Keratinocyte (primary cell): ENCODE measurements at regions not wholly inside any gene's neighbourhood (a gene's known extent, or its start where the extent isn't known, plus 50 kb on each side); places are given as distances from the start of the nearest gene placed in this dataset.

Experiments
- DNase-seq: peaks from one replicate; pipeline ENCODE4 v3.0.0-alpha.2; 2011; ENCODE audit warnings: low read depth, missing footprints, low spot score
- FAIRE-seq: peaks from 2 replicates; lab custom pipeline; 2011; peaks lifted over from hg19 to GRCh38; lab: Jason Lieb, UNC
- H2AFZ ChIP-seq: 2 replicates; pipeline ENCODE4 v1.6.0; 2012; ENCODE audit warnings: low read length, control low read depth, inconsistent platforms; ENCODE audit not compliant: control insufficient read depth
- H3K27ac ChIP-seq: 2 replicates; pipeline ENCODE4 v1.5.1; 2011; ENCODE audit warnings: low read length; ENCODE audit not compliant: control insufficient read depth, insufficient read depth
- H3K27me3 ChIP-seq: 3 replicates; pipeline ENCODE4 v1.6.0; 2011; ENCODE audit warnings: low read length; ENCODE audit not compliant: control insufficient read depth, insufficient read depth; ENCODE audit errors: extremely low read depth
- H3K36me3 ChIP-seq, 2 experiments: 2 replicates in 1 of 2; 3 replicates in 1 of 2; pipeline ENCODE4 v1.5.1; 2011; ENCODE audit warnings: low read length in 2 of 2, mild to moderate bottlenecking in 1 of 2; ENCODE audit not compliant: control insufficient read depth in 2 of 2, insufficient read depth in 2 of 2; ENCODE audit errors: extremely low read depth in 1 of 2
- H3K4me1 ChIP-seq: 3 replicates; pipeline ENCODE4 v1.5.1; 2011; ENCODE audit warnings: low read length; ENCODE audit not compliant: control insufficient read depth, insufficient read depth; ENCODE audit errors: extremely low read depth
- H3K4me2 ChIP-seq: 3 replicates; pipeline ENCODE4 v1.6.0; 2011; ENCODE audit warnings: low read depth, low read length; ENCODE audit not compliant: control insufficient read depth, insufficient read depth; ENCODE audit errors: extremely low read depth
- H3K4me3 ChIP-seq, 3 experiments: fragments of 200-600 bp in 1 of 3; sonication (generic) in 1 of 3; 2 replicates in 2 of 3; 3 replicates in 1 of 3; pipeline ENCODE4 v1.5.1; 2011 to 2016; ENCODE audit warnings: low read length in 3 of 3, mild to moderate bottlenecking in 3 of 3, control low read depth in 2 of 3, inconsistent platforms in 1 of 3, low read depth in 1 of 3, mixed read lengths in 1 of 3, mixed run types in 1 of 3, moderate library complexity in 1 of 3; ENCODE audit not compliant: control insufficient read depth in 2 of 3, insufficient read depth in 2 of 3; ENCODE audit errors: extremely low read depth in 1 of 3
- H3K79me2 ChIP-seq: 2 replicates; pipeline ENCODE4 v1.6.0; 2012; ENCODE audit warnings: low read length; ENCODE audit not compliant: control insufficient read depth, insufficient read depth
- H3K9ac ChIP-seq: 3 replicates; pipeline ENCODE4 v1.6.0; 2011; ENCODE audit warnings: low read length; ENCODE audit not compliant: control insufficient read depth, insufficient read depth; ENCODE audit errors: extremely low read depth
- H3K9me1 ChIP-seq: 3 replicates; pipeline ENCODE4 v1.6.0; 2011; ENCODE audit warnings: low read length; ENCODE audit not compliant: control insufficient read depth, insufficient read depth; ENCODE audit errors: extremely low read depth
- H3K9me3 ChIP-seq: 2 replicates; pipeline ENCODE4 v1.5.1; 2012; ENCODE audit warnings: low read depth, low read length; ENCODE audit not compliant: control insufficient read depth
- H4K20me1 ChIP-seq: 3 replicates; pipeline ENCODE4 v1.6.0; 2011; ENCODE audit warnings: low read length; ENCODE audit not compliant: control insufficient read depth, insufficient read depth; ENCODE audit errors: extremely low read depth
- CTCF ChIP-seq, 3 experiments: IDR thresholded peaks in 1 of 3; conservative IDR thresholded peaks in 1 of 3; optimal IDR thresholded peaks in 1 of 3; 2 replicates in 2 of 3; 3 replicates in 1 of 3; pipeline versions ENCODE3 to v1.5.1; 2011; ENCODE audit warnings: low read length in 3 of 3, mild to moderate bottlenecking in 3 of 3, moderate library complexity in 2 of 3, control low read depth in 1 of 3, inconsistent platforms in 1 of 3; ENCODE audit not compliant: insufficient read depth in 2 of 3; ENCODE audit errors: extremely low read depth in 1 of 3
- EZH2 ChIP-seq: IDR thresholded peaks from one replicate; pipeline ENCODE4 v1.6.1; 2012; ENCODE audit warnings: inconsistent platforms, mild to moderate bottlenecking, low read length, moderate library complexity
- dilution Hi-C: fragments of 300-500 bp; cut with MboI; formaldehyde crosslinking; loops from one replicate; pipeline ENCODE4 v1.7.0; 2020; ENCODE audit warnings: low sequenced_read_pairs; ENCODE audit not compliant: extremely low pct_ligation_motif_present

- DNase-seq (no peak), FAIRE-seq (no peak)
- H3K9me1 ChIP-seq = no peaks in the 10 kb centered on the region
- H3K27me3 ChIP-seq = no peaks in the 10 kb centered on the region
- no peak overlapping the region for H3K4me2 ChIP-seq
- no peak overlapping the region for H3K9ac ChIP-seq
- H3K27ac ChIP-seq = no peak overlapping the region
- H3K4me3 ChIP-seq = no peak overlapping the region
- no peaks in the 10 kb centered on the region for H3K36me3 ChIP-seq
- no peak for TF ChIP-seq EZH2
- no peak for TF ChIP-seq CTCF (optimal IDR thresholded peaks at IDR 0.05 in 1 of 3, IDR thresholded peaks at IDR 0.05 in 1 of 3, conservative IDR thresholded peaks at IDR 0.05 in 1 of 3; ENCODE audit: extremely low read depth in 1 of 3, insufficient read depth in 2 of 3, low read length in 3 of 3)
- dilution Hi-C loops = no loop called here
- H3K9me3 ChIP-seq = no peaks in the 10 kb centered on the region
- H4K20me1 ChIP-seq = no peaks in the 10 kb centered on the region
- no peaks in the 10 kb centered on the region for H3K4me1 ChIP-seq
- H3K79me2 ChIP-seq = no peaks in the 10 kb centered on the region
- H2AFZ ChIP-seq = no peak overlapping the region
Measured at GRCh38 chr6:139479433-139480222, 105.2 kb upstream of the CITED2 start.

DNA sequence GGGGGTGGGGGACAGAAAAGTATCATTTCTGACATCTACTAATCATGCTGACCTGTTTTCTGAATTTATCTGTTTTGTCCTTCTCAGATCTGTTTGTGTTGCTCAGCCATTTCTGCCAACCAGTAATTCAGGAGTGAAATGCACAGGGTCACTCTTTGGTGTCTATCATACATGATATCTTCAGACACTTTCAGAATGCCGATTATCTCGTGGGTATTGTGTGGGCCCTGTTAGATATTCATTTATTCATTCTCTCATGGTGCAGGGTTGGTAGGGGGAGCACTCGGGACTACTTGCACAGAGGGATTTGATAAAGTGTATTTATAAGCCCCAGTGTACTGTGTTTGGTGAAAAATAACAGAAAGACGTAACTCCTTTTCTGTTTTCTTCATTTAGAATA lies 101.2 kb upstream of the CITED2 start:
- no peak overlapping the region for H2AFZ ChIP-seq
- dilution Hi-C loops = no loop called here
- peaks cover 19% of the 10 kb centered on the region for H3K4me1 ChIP-seq

More for the DNA sequence above, 101.2 kb upstream of the CITED2 start:
- Histone ChIP-seq H3K9me1 (no peaks in the 10 kb centered on the region), H4K20me1 (no peaks in the 10 kb centered on the region), H3K4me2 (no peak overlapping the region), H3K9me3 (no peaks in the 10 kb centered on the region), H3K36me3 (no peaks in the 10 kb centered on the region), H3K79me2 (no peaks in the 10 kb centered on the region), H3K4me3 (no peak overlapping the region), H3K27ac (no peak overlapping the region), H3K27me3 (no peaks in the 10 kb centered on the region), H3K9ac (no peak overlapping the region)
- TF ChIP-seq CTCF (optimal IDR thresholded peaks at IDR 0.05 in 1 of 3, IDR thresholded peaks at IDR 0.05 in 1 of 3, conservative IDR thresholded peaks at IDR 0.05 in 1 of 3; ENCODE audit: extremely low read depth in 1 of 3, insufficient read depth in 2 of 3, low read length in 3 of 3) (no peak), EZH2 (no peak)
- FAIRE-seq = no peak
- no peak for DNase-seq
